ENCODE measurements at regions not wholly inside any gene's neighbourhood (a gene's known extent, or its start where the extent isn't known, plus 50 kb on each side); places are given as distances from the start of the nearest gene placed in this dataset.

GRCh38 chr4:100839712-100840111 lies 321.9 kb upstream of the EMCN start:
- DNase-seq, result no peak

- no peak for DNase-seq
Measured at GRCh38 chr4:100838286-100838685, 320.5 kb upstream of the EMCN start.

- no peak for DNase-seq
Measured at GRCh38 chr4:100836929-100837328, 319.1 kb upstream of the EMCN start.

GRCh38 chr4:100834616-100835015 lies 316.8 kb upstream of the EMCN start:
- no peak for DNase-seq

GRCh38 chr4:100833906-100834305 lies 316.1 kb upstream of the EMCN start:
- no peak for DNase-seq

- DNase-seq, result no peak
Measured at GRCh38 chr4:100828986-100829685, 311.3 kb upstream of the EMCN start.

GRCh38 chr4:100828364-100828763 lies 310.5 kb upstream of the EMCN start:
- no peak for DNase-seq

GRCh38 chr4:100827756-100828155 lies 309.9 kb upstream of the EMCN start:
- DNase-seq, result no peak

GRCh38 chr4:100826808-100827548 lies 309.2 kb upstream of the EMCN start:
- DNase-seq, result peak; percentile 4

DNA sequence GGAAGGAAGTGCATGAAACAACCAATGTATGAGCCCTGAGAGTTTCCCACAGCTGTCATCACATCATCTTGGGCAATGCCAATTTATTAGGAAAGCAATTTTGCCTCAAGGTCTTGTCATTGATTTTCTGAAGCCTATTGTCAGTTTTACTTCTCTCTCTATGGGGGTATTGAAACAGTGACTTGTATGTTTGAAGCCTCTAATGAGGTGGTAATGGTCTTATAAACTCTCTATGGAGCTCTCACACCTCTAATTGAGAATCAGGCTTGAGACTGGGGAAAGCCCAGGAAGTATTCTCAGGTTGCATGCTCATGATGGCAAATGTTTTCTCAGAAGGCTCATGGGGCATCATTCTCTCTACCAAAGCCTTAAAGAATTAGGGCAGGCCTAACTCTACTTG lies 308.2 kb upstream of the EMCN start:
- DNase-seq, result no peak

GRCh38 chr4:100823993-100824323 lies 306.1 kb upstream of the EMCN start:
- no peak for DNase-seq

DNA sequence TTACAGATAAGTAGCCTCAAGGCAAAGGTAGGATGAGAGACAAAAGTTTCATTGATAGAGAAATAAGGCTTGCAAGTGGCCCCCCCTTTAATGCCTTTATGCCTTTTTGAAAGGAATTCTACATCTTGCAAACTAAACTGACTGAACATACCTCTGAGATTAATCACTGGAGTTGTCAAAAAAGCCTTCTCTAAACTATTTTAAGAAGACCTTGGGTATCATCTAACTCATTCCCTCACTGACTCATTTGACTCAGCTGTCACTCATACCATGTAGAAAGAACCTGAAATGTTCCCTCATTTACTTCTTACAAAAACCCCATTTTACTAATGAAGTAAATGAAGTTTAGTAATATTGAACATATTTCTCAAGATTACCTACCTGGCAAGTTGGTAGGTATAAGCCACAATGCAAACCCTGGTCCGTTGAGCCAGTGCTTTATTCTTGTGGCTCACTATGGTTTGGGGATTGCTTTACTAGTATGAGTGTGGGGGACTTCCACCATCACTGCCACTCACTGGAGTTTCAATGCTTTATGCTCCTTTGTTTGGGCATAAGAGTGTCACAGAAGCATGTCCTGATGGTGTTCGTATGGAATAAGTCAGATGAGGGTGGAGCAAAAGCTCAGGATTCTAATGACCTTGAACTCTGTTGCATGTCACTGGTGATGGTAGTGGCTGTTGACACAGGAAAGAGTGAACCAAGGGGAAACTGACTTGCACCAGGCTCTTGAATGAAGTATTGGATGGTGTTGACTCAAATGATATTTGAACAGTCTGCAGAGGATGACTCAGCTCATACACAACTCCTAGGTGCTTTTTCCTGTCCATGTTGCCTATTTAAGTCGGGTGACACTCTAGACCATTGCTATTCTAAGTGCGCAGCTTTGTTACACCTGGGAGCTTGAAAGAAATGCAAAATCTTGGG lies 305.5 kb upstream of the EMCN start:
- DNase-seq, result no peak

GRCh38 chr4:100820249-100820648 lies 302.4 kb upstream of the EMCN start:
- no peak for DNase-seq

DNA sequence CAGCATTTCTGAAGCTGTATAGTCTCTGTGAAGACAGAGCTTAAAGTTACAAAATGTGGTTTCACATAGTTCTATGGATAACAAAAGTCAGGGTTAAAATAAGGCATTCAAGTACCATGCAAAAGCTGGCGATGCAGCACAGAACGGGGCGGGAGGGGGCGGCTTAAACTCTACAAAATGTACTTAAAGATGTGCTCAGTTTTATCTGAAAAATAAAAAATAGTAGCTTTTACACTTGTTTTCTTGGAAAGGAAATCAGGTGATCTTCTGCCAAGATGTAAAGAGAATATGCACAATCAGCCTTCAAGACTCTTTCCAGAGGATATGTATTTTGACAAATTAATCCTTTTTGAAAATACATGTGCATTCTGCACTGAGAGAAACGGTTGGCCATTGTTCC lies 301.7 kb upstream of the EMCN start:
- DNase-seq, result no peak

DNA sequence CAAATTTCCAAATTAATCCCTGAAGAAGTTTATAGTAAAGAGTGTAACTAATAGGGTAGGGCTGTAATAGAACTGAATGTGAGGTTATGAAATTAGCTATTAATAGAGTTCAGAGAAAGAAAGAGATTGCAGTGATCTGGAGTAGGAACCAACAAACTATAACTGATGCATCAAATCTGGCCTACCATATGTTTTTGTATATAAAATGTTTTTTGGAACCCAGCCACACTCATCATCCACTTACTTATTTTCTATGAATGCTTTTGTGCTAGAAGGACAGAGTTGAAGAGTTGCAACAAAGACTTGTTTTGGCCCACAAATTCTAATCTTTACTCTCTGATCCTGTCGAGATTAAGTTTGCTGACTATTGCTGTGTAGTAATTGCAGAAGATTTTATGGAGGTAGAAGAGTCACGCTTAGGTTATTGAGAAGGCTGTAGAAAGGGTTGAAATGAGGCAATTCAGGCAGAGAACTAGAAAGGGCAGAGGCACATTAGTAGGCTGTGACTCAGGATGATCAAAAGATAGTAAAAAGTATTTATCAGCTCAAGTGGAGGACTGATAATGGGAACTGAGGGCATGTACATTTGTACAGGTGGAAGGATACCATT lies 298.7 kb upstream of the EMCN start:
- DNase-seq, result no peak

DNA sequence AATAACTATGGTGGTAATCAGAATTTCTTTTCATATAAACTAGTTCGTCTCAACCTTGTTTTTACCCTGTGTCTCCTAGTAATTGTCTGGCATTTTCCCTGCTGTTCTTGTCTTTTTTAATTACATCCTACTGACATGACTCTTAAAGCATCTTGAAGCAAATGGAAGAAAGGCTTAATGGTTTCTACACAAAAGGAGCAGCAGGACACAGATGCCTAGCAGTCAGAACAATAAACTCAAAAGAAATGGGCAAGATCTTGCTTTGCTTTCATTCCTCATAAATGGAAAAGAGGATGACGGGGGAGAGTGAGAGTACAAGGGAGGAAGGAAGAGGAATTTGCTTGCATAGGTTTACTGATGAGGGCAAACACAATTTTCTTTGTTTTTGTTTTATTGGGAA lies 293.2 kb upstream of the EMCN start:
- DNase-seq, result no peak

GRCh38 chr4:100809506-100809905 lies 291.7 kb upstream of the EMCN start:
- DNase-seq, result no peak

DNA sequence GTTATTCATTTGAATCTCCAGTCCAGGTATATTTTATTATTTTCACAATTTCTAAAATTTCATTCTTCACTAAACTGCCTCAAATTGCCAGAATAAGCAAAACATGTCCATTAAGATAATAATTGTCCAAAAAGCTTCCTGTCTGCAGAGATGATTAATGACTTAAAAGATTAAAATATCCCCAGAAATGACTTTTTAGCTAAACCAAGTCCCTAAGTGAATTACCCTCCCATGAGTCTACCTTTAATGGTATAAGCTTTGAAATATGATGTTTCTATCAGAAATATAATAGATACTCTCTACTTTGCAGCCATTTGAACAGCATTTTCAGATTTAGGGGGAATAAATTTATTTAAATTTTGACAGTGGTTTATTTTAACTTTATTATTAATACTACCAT lies 289.2 kb upstream of the EMCN start:
- DNase-seq, result no peak

GRCh38 chr4:100805538-100805937 lies 287.7 kb upstream of the EMCN start:
- DNase-seq, result no peak

DNA sequence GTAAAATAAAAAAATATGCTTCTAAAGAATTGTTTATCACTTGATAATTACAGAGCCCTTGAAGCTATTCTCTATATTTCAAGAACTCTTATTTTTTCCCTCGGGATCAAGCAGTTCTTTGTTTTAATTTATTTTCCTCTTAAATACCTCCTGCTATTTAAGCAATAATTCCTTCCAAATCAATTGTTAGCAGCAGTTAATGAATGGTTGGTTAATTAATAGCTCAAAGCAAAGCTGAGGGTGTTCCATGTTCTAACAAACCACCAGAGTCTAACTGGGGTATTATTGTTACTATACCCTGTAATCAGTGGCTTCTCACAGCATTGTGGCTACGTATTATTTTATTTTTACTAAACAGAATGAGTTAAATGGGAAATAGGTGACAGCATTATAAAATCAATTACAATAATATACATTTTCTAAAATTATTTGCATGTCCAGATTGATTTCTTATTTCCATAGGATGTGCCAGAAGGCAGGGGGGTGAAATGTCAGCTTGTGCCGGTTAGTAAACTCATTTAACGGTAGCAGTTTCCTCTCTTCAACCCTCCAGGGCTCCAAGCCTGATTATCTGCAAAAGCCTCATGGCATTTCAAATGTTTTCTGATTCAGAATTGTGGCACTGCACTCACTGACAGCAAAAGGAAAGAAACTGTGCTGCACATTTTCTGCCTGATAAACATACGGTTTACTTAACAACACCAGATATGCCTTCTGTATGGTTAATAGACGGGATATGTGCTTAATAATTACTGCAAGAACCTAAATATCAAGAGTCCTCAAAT lies 286.9 kb upstream of the EMCN start:
- no peak for DNase-seq

GRCh38 chr4:100803751-100804150 lies 285.9 kb upstream of the EMCN start:
- DNase-seq, result no peak

DNA sequence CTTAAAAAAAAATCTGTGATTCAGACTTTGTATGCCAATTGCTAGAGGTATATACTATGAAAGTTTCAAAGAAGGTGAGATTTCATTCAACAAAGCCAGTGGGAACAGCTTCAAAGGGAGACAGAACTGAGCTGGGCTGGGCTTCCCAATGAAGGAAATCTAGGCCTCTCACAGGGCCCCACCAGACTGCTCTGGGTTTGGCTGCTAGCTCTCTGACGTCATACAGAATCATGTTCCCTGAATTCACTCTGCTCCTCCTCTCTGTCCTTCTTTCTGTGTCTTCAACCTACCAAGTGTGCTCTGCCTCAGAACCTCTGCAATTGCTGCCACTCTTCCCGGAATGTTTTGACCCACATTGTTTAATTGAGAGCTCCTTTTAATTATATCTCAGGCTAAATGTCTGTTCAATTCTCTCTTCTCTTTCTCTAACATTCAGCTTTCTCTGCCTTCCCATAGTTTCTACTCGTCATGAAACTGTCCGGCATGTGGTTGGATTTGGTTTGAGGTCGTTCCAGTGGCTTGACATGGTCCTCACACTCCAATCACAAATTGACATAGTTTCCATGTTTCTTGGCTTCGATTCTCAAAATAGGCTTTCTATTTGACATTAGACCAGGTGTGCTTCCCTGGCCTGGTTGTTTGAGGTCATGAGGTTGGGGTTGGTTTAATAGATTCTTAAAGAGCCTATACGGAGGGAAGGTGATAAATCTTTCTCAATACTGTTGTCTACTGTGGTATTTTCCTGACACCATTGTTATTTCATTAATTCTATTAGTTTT lies 282.1 kb upstream of the EMCN start:
- no peak for DNase-seq
